Heart left ventricle (tissue), 16 donors: ENCODE measurements at regions not wholly inside any gene's neighbourhood (a gene's known extent, or its start where the extent isn't known, plus 50 kb on each side); places are given as distances from the start of the nearest gene placed in this dataset.

Experiments used
- ATAC-seq, 4 donors: fragments of 200-7000 bp; cut with Tn5 transposase; one replicate each; pipeline ENCODE4 v1.9.1; 2020 to 2022; ENCODE audit warnings: moderate library complexity in 4 of 4, mild to moderate bottlenecking in 3 of 4, moderate number of reproducible peaks in 1 of 4
- DNase-seq, 5 donors: peaks; one replicate each; pipeline ENCODE4 v3.0.0-alpha.2; 2020
- H3K27ac ChIP-seq, 12 donors: fragments of 200-600 bp; sonication (generic) in 4 of 12; one replicate each; pipeline versions ENCODE4 v1.5.0 to v1.8.0; 2016 to 2022; ENCODE audit warnings: mild to moderate bottlenecking in 2 of 12
- H3K27me3 ChIP-seq, 9 donors: fragments of 200-600 bp; sonication (generic) in 2 of 9; one replicate each; pipeline versions ENCODE4 v1.5.1 to v1.8.0; 2016 to 2022; ENCODE audit warnings: mild to moderate bottlenecking in 3 of 9
- H3K36me3 ChIP-seq, 9 donors: fragments of 200-600 bp; sonication (generic) in 2 of 9; one replicate each; pipeline versions ENCODE4 v1.5.0 to v1.8.0; 2018 to 2022; ENCODE audit warnings: mild to moderate bottlenecking in 2 of 9
- H3K4me1 ChIP-seq, 12 donors: fragments of 200-600 bp; sonication (generic) in 4 of 12; one replicate each; pipeline versions ENCODE4 v1.5.0 to v1.8.0; 2016 to 2022; ENCODE audit warnings: mild to moderate bottlenecking in 3 of 12
- H3K4me3 ChIP-seq, 12 donors: fragments of 200-600 bp; sonication (generic) in 4 of 12; one replicate each; pipeline versions ENCODE4 v1.5.0 to v1.8.0; 2017 to 2022; ENCODE audit warnings: mild to moderate bottlenecking in 9 of 12, moderate library complexity in 4 of 12
- H3K9me3 ChIP-seq, 12 donors: fragments of 200-600 bp; sonication (generic) in 4 of 12; one replicate each; pipeline versions ENCODE4 v1.5.0 to v1.8.0; 2016 to 2022; ENCODE audit warnings: mild to moderate bottlenecking in 1 of 12
- POLR2A ChIP-seq, 2 donors: fragments of 450-650 bp; IDR thresholded peaks; one replicate each; pipeline ENCODE4 v1.6.1; 2017; ENCODE audit warnings: antibody characterized with exemption in 2 of 2, mild to moderate bottlenecking in 2 of 2, moderate library complexity in 2 of 2
- WGBS, 4 donors: extraction: QIAGEN DNeasy Blood & Tissue Kit in 2 of 4; methylation state at CpG; one replicate each; pipeline versions ENCODE4 v1.1.5 to v1.1.7; 2013 to 2018; 5-methylcytosine and 5-hydroxymethylcytosine counted together
- intact Hi-C, 10 donors: fragments of 100-400 bp; cut with DNase I; formaldehyde crosslinking; loops; one replicate each; pipeline versions ENCODE4 v1.11.1 to v1.14.2; 2022
- TF ChIP-seq, protein P1 (sequence below), 12 donors: fragments of 200-600 bp; sonication (generic) in 4 of 12; IDR thresholded peaks; one replicate each; pipeline versions ENCODE4 v1.5.0 to v1.8.0; 2018 to 2022; ENCODE audit warnings: antibody characterized with exemption in 12 of 12, mild to moderate bottlenecking in 5 of 12
- donor health status: ischemic (EF 13 %, LVEDD 7.1; RV severe dilation, severe dysfunction).
- donor health status: healthy with polysubstance abuse.
- donor health status: DM: no; HTN: yes; CAD: no.
- donor health status: DM: no; HTN: no; CAD: no.
- donor health status: ischemic (EF 25% LVEDD 6.9; RV normal size, moderate dysfunction).
- donor health status: ischemic (EF 25% LVEDD 5.7; RV mildly dilated, moderate dysfunction).
- donor health status: healthy.
- donor health status: DM: yes; HTN: yes; CAD: no.
- donor health status: ischemic (EF 35%, LVEDD 5.7; RV mildly dilated, moderate dysfunction).
- donor health status: nonischemic (EF 11% LVEDD 7.7; RV severe dilation, severe dysfunction).
- donor health status: DM: yes; HTN: yes; CAD: no.
- donor health status: PGD.
- donor health status: ischemic (EF 29% LVEDD 5.4; RV normal size, mild dysfunction).
- donor health status: nonischemic (EF 23%, LVEDD 6.1; RV moderate dilation, normal function).

GRCh38 chrX:39734174-39734776, 363.5 kb downstream of the BCOR start:
- H3K9me3 ChIP-seq, result no peaks in the 10 kb centered on the region
- 55 to 74% (median 60%) methylated on average over 2 of the region's 2 CpGs for WGBS, 4 donors
- no peak overlapping the region for H3K27ac ChIP-seq
- H3K36me3 ChIP-seq, result no peaks in the 10 kb centered on the region
- DNase-seq, result no peak
- no peak for ATAC-seq
- H3K27me3 ChIP-seq, result peaks cover 0 to 23% (median 0%) of the 10 kb centered on the region in 9 donors
- H3K4me3 ChIP-seq, result no peak overlapping the region
- TF ChIP-seq POLR2A (IDR thresholded peaks at IDR 0.05), result no peak
- TF ChIP-seq, protein P1, sequence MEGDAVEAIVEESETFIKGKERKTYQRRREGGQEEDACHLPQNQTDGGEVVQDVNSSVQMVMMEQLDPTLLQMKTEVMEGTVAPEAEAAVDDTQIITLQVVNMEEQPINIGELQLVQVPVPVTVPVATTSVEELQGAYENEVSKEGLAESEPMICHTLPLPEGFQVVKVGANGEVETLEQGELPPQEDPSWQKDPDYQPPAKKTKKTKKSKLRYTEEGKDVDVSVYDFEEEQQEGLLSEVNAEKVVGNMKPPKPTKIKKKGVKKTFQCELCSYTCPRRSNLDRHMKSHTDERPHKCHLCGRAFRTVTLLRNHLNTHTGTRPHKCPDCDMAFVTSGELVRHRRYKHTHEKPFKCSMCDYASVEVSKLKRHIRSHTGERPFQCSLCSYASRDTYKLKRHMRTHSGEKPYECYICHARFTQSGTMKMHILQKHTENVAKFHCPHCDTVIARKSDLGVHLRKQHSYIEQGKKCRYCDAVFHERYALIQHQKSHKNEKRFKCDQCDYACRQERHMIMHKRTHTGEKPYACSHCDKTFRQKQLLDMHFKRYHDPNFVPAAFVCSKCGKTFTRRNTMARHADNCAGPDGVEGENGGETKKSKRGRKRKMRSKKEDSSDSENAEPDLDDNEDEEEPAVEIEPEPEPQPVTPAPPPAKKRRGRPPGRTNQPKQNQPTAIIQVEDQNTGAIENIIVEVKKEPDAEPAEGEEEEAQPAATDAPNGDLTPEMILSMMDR (IDR thresholded peaks at IDR 0.05), result no peak
- intact Hi-C loops, result loop anchor here (5.0 to 10.0 kb wide), 11 partner anchors 71 to 533 kb away; partner anchors contain the start of gene BCOR (in 2 of the 10)
- H3K4me1 ChIP-seq, result peaks cover 0 to 33% (median 14%) of the 10 kb centered on the region in 12 donors

DNA sequence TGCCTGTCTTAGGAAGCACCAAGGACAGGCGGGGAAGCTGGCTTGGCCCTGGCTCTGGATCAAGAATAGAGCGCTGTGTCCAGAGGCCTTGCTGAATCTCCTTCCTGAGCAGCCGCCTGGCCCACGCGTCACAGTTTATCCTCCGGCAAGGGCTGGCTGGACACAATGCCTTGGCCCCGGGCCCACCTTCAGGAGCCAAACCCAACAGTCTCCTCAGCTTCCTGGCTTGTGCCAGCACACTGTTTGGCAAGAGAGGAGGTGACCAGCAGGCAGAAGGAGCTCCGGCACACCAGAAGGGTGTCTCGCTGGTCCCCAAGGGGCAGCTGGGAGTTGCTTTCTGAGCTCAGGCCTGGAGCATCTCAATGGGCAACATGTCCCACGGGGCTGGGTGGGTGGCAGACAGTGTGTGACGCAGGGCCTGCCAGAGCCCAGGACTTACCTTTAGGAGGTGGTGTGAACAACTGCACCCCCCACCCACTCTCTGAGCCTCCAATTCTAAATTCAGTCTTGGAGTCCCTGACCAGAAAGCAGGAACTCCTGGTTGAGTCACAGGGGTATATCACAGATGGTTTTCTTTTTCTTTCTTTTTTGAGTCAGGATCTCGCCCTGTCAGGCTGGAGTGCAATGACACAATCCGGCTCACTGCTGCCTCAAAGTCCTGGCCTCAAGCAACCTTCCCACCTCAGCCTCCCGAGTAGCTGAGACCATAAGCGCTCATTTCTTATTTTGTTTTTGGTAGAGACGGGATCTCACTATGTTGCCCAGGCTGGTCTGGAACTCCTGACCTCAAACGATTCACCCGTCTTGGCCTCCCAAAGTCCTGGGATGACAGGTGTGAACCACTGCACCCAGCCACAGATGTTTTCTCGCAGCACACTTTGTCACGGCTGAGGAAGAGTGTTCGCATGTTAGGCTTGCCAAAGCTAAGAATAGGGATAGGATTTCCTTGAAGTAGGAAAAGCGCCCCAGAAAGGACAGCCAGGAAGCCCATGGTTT, 361.2 kb downstream of the BCOR start:
- Histone ChIP-seq H3K27me3 (peaks cover 0 to 9% (median 0%) of the 10 kb centered on the region in 9 donors), H3K4me1 (peaks cover 0 to 21% (median 9%) of the 10 kb centered on the region in 12 donors), H3K27ac (peak overlapping the region in 10 of 12 donors; percentile 7 to 70 (median 62)), H3K36me3 (no peaks in the 10 kb centered on the region), H3K9me3 (no peaks in the 10 kb centered on the region), H3K4me3 (no peak overlapping the region)
- peak; percentile 83 to 97 (median 92) for ATAC-seq
- intact Hi-C loops, result loop anchor here in 9 of 10 donors (5.0 to 10.0 kb wide), 11 partner anchors 68 to 528 kb away; partner anchors contain the start of gene BCOR (in 3 of the 9)
- TF ChIP-seq POLR2A (IDR thresholded peaks at IDR 0.05), result no peak
- TF ChIP-seq, protein P1 (IDR thresholded peaks at IDR 0.05), result no peak
- peak; percentile 84 to 95 (median 91) for DNase-seq
- 32 to 75% (median 50%) methylated on average over 13 to 22 of the region's 22 CpGs for WGBS, 4 donors

- no peaks in the 10 kb centered on the region for H3K9me3 ChIP-seq
- intact Hi-C loops, result loop anchor here in 9 of 10 donors (5.0 to 10.0 kb wide), 11 partner anchors 65 to 525 kb away; partner anchors contain the start of gene BCOR (in 3 of the 9)
- peaks cover 0 to 20% (median 9%) of the 10 kb centered on the region in 12 donors for H3K4me1 ChIP-seq
- no peak for DNase-seq
- no peak overlapping the region for H3K4me3 ChIP-seq
- peaks cover 0 to 6% (median 0%) of the 10 kb centered on the region in 9 donors for H3K27me3 ChIP-seq
- no peaks in the 10 kb centered on the region for H3K36me3 ChIP-seq
- TF ChIP-seq, protein P1 (IDR thresholded peaks at IDR 0.05), result no peak
- TF ChIP-seq POLR2A (IDR thresholded peaks at IDR 0.05), result no peak
- H3K27ac ChIP-seq, result no peak overlapping the region
- 66 to 73% (median 69%) methylated on average over 7 of the region's 7 CpGs for WGBS, 4 donors
- no peak for ATAC-seq
These were observed 358.2 kb downstream of the BCOR start for GRCh38 chrX:39739585-39739984.

GRCh38 chrX:39740078-39740477, 357.7 kb downstream of the BCOR start:
- Histone ChIP-seq H3K4me1 (peaks cover 0 to 19% (median 9%) of the 10 kb centered on the region in 12 donors), H3K27me3 (peaks cover 0 to under 1% (median 0%) of the 10 kb centered on the region in 9 donors), H3K9me3 (no peaks in the 10 kb centered on the region), H3K4me3 (no peak overlapping the region), H3K36me3 (no peaks in the 10 kb centered on the region), H3K27ac (no peak overlapping the region)
- no peak for DNase-seq
- intact Hi-C loops, result no loop called here
- TF ChIP-seq POLR2A (IDR thresholded peaks at IDR 0.05), result no peak
- TF ChIP-seq, protein P1 (IDR thresholded peaks at IDR 0.05), result no peak
- ATAC-seq, result no peak
- 61 to 81% (median 76%) methylated on average over 4 to 5 of the region's 5 CpGs for WGBS, 4 donors
